H9 (cell line): ENCODE measurements at regions not wholly inside any gene's neighbourhood (a gene's known extent, or its start where the extent isn't known, plus 50 kb on each side); places are given as distances from the start of the nearest gene placed in this dataset.
"Not testable (repeated sequence)": the region's sequence is repeated elsewhere in the genome, so short reads cannot be mapped to it uniquely, and the experiment has no call there.

ENCODE experiments used
- DNase-seq: peaks from one replicate; pipeline ENCODE4 v3.0.0-alpha.2; 2017
- H2AFZ ChIP-seq: one replicate; pipeline ENCODE4 v1.6.1; 2013; ENCODE audit warnings: mild to moderate bottlenecking, low read length, control low read depth, moderate library complexity
- H2AK5ac ChIP-seq: 2 replicates; pipeline ENCODE4 v1.6.1; 2013; ENCODE audit warnings: low read length, control low read depth, mixed read lengths; ENCODE audit not compliant: insufficient read length
- H2BK120ac ChIP-seq: one replicate; pipeline ENCODE4 v1.6.1; 2013; ENCODE audit warnings: low read depth, mild to moderate bottlenecking, low read length, control low read depth, inconsistent platforms; ENCODE audit not compliant: poor library complexity, severe bottlenecking
- H2BK12ac ChIP-seq: 2 replicates; pipeline ENCODE4 v1.6.1; 2013; ENCODE audit warnings: low read length, control low read depth, mixed read lengths, low read depth; ENCODE audit not compliant: insufficient read length
- H2BK15ac ChIP-seq: 2 replicates; pipeline ENCODE4 v1.6.1; 2013; ENCODE audit warnings: low read depth, low read length, control low read depth
- H2BK20ac ChIP-seq: one replicate; pipeline ENCODE4 v1.6.1; 2013; ENCODE audit warnings: low read depth, mild to moderate bottlenecking, low read length, control low read depth, inconsistent platforms; ENCODE audit not compliant: poor library complexity, severe bottlenecking
- H2BK5ac ChIP-seq: 2 replicates; pipeline ENCODE4 v1.6.1; 2013; ENCODE audit warnings: low read length, control low read depth, mixed read lengths; ENCODE audit not compliant: insufficient read length
- H3K14ac ChIP-seq: 2 replicates; pipeline ENCODE4 v1.6.1; 2013; ENCODE audit warnings: low read length, control low read depth; ENCODE audit not compliant: insufficient read depth
- H3K18ac ChIP-seq: 2 replicates; pipeline ENCODE4 v1.6.1; 2013; ENCODE audit warnings: low read depth, mild to moderate bottlenecking, mixed read lengths, low read length, control low read depth; ENCODE audit not compliant: insufficient read length
- H3K23ac ChIP-seq: 2 replicates; pipeline ENCODE4 v1.6.1; 2013; ENCODE audit warnings: low read length, control low read depth, mixed read lengths, low read depth; ENCODE audit not compliant: insufficient read length
- H3K23me2 ChIP-seq: 2 replicates; pipeline ENCODE4 v1.6.1; 2013; ENCODE audit warnings: low read depth, mild to moderate bottlenecking, mixed read lengths, low read length, control low read depth; ENCODE audit not compliant: insufficient read length, poor library complexity, severe bottlenecking
- H3K27ac ChIP-seq: 2 replicates; pipeline ENCODE4 v1.5.1; 2013; ENCODE audit warnings: low read length, control low read depth, mixed read lengths, low read depth; ENCODE audit not compliant: insufficient read length
- H3K27me3 ChIP-seq: 2 replicates; pipeline ENCODE4 v1.6.1; 2013; ENCODE audit warnings: low read length, control low read depth, inconsistent platforms; ENCODE audit not compliant: insufficient read depth
- H3K4ac ChIP-seq: 2 replicates; pipeline ENCODE4 v1.6.1; 2013; ENCODE audit warnings: low read depth, mild to moderate bottlenecking, control low read depth, inconsistent platforms, low read length, moderate library complexity
- H3K4me1 ChIP-seq: 2 replicates; pipeline ENCODE4 v1.6.1; 2013; ENCODE audit warnings: low read length, control low read depth, inconsistent platforms; ENCODE audit not compliant: insufficient read depth
- H3K4me2 ChIP-seq: 2 replicates; pipeline ENCODE4 v1.6.1; 2013; ENCODE audit warnings: low read length, control low read depth, mixed read lengths; ENCODE audit not compliant: insufficient read length, insufficient read depth
- H3K56ac ChIP-seq: 2 replicates; pipeline ENCODE4 v1.6.1; 2013; ENCODE audit warnings: low read depth, mild to moderate bottlenecking, mixed read lengths, low read length, control low read depth; ENCODE audit not compliant: insufficient read length
- H3K79me1 ChIP-seq: 2 replicates; pipeline ENCODE4 v1.6.1; 2013; ENCODE audit warnings: low read depth, mild to moderate bottlenecking, moderate library complexity, low read length, control low read depth, inconsistent platforms; ENCODE audit not compliant: insufficient read depth, poor library complexity, severe bottlenecking
- H3K79me2 ChIP-seq: 2 replicates; pipeline ENCODE4 v1.6.1; 2013; ENCODE audit warnings: low read length, control low read depth, inconsistent platforms; ENCODE audit not compliant: insufficient read depth
- H3K9ac ChIP-seq: 2 replicates; pipeline ENCODE4 v1.6.1; 2013; ENCODE audit warnings: low read length, control low read depth, mixed read lengths; ENCODE audit not compliant: insufficient read length; ENCODE audit errors: extremely low read depth
- H3K9me3 ChIP-seq: one replicate; pipeline ENCODE4 v1.6.1; 2013; ENCODE audit warnings: low read depth, low read length, inconsistent platforms; ENCODE audit not compliant: control insufficient read depth
- H3T11ph ChIP-seq: one replicate; pipeline ENCODE4 v1.6.1; 2013; ENCODE audit warnings: mild to moderate bottlenecking, low read length, control low read depth, inconsistent platforms
- H4K20me1 ChIP-seq: one replicate; pipeline ENCODE4 v1.6.1; 2013; ENCODE audit not compliant: control insufficient read depth, insufficient read length, insufficient read depth
- H4K5ac ChIP-seq: 2 replicates; pipeline ENCODE4 v1.6.1; 2013; ENCODE audit warnings: low read depth, mild to moderate bottlenecking, mixed read lengths, low read length, control low read depth; ENCODE audit not compliant: insufficient read length
- H4K8ac ChIP-seq: replicated peaks from 2 replicates; pipeline ENCODE4 v1.6.1; 2013; ENCODE audit warnings: low read length, control low read depth, mixed read lengths, low read depth; ENCODE audit not compliant: insufficient read length
- H4K91ac ChIP-seq: 2 replicates; pipeline ENCODE4 v1.6.1; 2013; ENCODE audit warnings: low read depth, mild to moderate bottlenecking, moderate library complexity, mixed read lengths, low read length, control low read depth; ENCODE audit not compliant: insufficient read length
- H3K27ac Mint-ChIP-seq, 3 experiments: 2 replicates in 2 of 3; 3 replicates in 1 of 3; pipeline ENCODE4 v1.8.0; 2020 to 2021; ENCODE audit warnings: mixed read lengths in 3 of 3, mild to moderate bottlenecking in 1 of 3, moderate library complexity in 1 of 3
- H3K27me3 Mint-ChIP-seq: 2 replicates; pipeline ENCODE4 v1.8.0; 2021; ENCODE audit warnings: low read depth, mild to moderate bottlenecking, moderate library complexity, mixed read lengths
- H3K36me3 Mint-ChIP-seq, 3 experiments: 2 replicates in 2 of 3; 3 replicates in 1 of 3; pipeline ENCODE4 v1.8.0; 2020 to 2021; ENCODE audit warnings: low read depth in 3 of 3, mixed read lengths in 3 of 3; ENCODE audit not compliant: insufficient read depth in 1 of 3
- H3K4me1 Mint-ChIP-seq, 2 experiments: 2 replicates each; pipeline ENCODE4 v1.8.0; 2020; ENCODE audit warnings: mixed read lengths in 2 of 2
- H3K4me3 Mint-ChIP-seq, 2 experiments: 2 replicates in 1 of 2; 3 replicates in 1 of 2; pipeline ENCODE4 v1.8.0; 2020 to 2021; ENCODE audit warnings: mild to moderate bottlenecking in 2 of 2, mixed read lengths in 2 of 2, moderate library complexity in 1 of 2
- H3K9me3 Mint-ChIP-seq, 2 experiments: 2 replicates in 1 of 2; 3 replicates in 1 of 2; pipeline ENCODE4 v1.8.0; 2020; ENCODE audit warnings: mild to moderate bottlenecking in 2 of 2, mixed read lengths in 2 of 2, moderate library complexity in 1 of 2
- WGBS: extraction: QIAGEN DNeasy Blood & Tissue Kit; methylation state at CpG from one replicate; pipeline ENCODE4 v1.1.7; 2013; ENCODE audit warnings: missing lambda C conversion rate, low lambda C conversion rate, mixed read lengths; ENCODE audit not compliant: insufficient read length; ENCODE audit errors: extremely low coverage; 5-methylcytosine and 5-hydroxymethylcytosine counted together
- TF ChIP-seq, protein P1 (sequence below): fragments of 200-600 bp; sonication (generic); conservative IDR thresholded peaks from 3 replicates; pipeline ENCODE4 v1.8.0; 2021; ENCODE audit warnings: antibody characterized with exemption, mild to moderate bottlenecking

DNA sequence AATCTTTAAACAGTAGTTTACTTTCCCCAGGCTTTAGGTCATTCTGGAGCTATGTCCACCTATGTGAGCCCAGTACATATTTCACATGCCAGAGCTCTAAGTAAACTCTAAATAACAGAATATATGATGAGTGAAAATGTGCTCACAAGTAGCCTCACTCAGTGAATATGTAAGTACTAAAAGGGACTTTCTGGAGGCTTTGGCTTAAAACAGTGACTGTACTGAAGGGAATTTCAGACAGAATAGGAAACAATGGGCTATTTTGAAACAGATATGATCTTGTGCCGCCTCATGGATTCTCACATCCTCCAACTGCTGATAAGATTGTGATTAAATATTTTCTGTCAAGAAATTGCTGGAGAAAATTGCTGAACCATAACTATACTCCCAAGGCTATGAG, 747.9 kb downstream of the SOCS6 start:
- Mint-ChIP-seq H3K36me3 (no peaks in the 10 kb centered on the region; a peak in 1 of 7 replicates), H3K4me1 (no peaks in the 10 kb centered on the region), H3K27me3 (no peaks in the 10 kb centered on the region), H3K9me3 (no peaks in the 10 kb centered on the region), H3K4me3 (no peak overlapping the region), H3K27ac (no peak overlapping the region)
- Histone ChIP-seq H2BK12ac (no peak overlapping the region), H3K18ac (no peak overlapping the region), H4K5ac (no peak overlapping the region), H3K79me1 (no peaks in the 10 kb centered on the region), H3K27me3 (no peaks in the 10 kb centered on the region; the same call in 1 of the 2 replicates), H3K23me2 (no peaks in the 10 kb centered on the region), H3T11ph (no peak overlapping the region), H4K91ac (no peak overlapping the region), H3K23ac (no peak overlapping the region), H2BK120ac (no peak overlapping the region), H3K4me1 (no peaks in the 10 kb centered on the region), H2AFZ (no peak overlapping the region), H3K79me2 (no peaks in the 10 kb centered on the region), H3K56ac (no peak overlapping the region), H4K20me1 (no peaks in the 10 kb centered on the region), H3K27ac (no peak overlapping the region), H3K4me2 (no peak overlapping the region), H3K14ac (no peak overlapping the region), H2BK15ac (no peak overlapping the region), H2BK20ac (no peak overlapping the region), H2BK5ac (no peak overlapping the region), H3K4ac (no peak overlapping the region), H2AK5ac (no peak overlapping the region), H4K8ac (no peak overlapping the region), H3K9ac (no peak overlapping the region), H3K9me3 (no peaks in the 10 kb centered on the region)
- no peak for DNase-seq
- WGBS: no CpG with 5 or more reads among the region's 1 CpG
- TF ChIP-seq, protein P1, sequence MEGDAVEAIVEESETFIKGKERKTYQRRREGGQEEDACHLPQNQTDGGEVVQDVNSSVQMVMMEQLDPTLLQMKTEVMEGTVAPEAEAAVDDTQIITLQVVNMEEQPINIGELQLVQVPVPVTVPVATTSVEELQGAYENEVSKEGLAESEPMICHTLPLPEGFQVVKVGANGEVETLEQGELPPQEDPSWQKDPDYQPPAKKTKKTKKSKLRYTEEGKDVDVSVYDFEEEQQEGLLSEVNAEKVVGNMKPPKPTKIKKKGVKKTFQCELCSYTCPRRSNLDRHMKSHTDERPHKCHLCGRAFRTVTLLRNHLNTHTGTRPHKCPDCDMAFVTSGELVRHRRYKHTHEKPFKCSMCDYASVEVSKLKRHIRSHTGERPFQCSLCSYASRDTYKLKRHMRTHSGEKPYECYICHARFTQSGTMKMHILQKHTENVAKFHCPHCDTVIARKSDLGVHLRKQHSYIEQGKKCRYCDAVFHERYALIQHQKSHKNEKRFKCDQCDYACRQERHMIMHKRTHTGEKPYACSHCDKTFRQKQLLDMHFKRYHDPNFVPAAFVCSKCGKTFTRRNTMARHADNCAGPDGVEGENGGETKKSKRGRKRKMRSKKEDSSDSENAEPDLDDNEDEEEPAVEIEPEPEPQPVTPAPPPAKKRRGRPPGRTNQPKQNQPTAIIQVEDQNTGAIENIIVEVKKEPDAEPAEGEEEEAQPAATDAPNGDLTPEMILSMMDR: no peak

DNA sequence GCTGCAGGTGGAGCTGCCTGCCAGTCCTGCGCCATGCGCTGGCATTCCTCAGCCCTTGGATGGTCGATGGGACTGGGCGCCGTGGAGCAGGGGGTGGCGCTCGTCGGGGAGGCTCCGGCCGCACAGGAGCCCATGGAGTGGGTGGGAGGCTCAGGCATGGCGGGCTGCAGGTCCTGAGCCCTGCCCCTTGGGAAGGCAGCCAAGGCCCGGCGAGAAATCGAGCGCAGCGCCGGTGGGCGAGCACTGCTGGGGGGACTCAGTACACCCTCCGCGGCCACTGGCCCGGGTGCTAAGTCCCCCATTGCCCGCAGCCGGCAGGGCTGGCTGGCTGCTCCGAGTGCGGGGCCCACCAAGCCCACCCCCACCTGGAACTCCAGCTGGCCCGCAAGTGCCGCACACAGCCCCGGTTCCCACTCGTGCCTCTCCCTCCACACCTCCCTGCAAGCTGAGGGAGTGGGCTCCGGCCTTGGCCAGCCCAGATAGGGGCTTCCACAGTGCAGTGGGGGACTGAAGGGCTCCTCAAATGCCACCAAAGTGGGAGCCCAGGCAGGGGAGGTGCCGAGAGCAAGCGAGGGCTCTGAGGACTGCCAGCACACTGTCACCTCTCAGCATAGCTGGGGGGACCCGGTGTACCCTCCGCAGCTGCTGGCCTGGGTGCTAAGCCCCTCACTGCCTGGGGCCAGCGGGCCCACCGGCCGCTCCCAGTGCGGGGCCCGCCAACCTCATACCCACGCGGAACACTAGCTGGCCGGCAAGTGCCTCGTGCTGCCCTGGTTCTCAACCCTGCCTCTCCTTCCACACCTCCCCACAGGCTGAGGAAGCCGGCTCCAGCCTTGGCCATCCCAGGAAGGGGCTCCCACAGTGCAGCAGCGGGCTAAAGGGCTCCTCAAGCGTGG, 742.7 kb downstream of the SOCS6 start:
- H3K18ac ChIP-seq, H3K4me2 ChIP-seq, H4K8ac ChIP-seq, H3K4me3 Mint-ChIP-seq, H2AK5ac ChIP-seq, H3K23me2 ChIP-seq, H3K27me3 Mint-ChIP-seq, H3K4me1 Mint-ChIP-seq, H3K4ac ChIP-seq, H3K27me3 ChIP-seq, H3K27ac ChIP-seq, H3K79me2 ChIP-seq, H3K23ac ChIP-seq, H2BK20ac ChIP-seq, DNase-seq, H2BK12ac ChIP-seq, H2BK15ac ChIP-seq, H2BK120ac ChIP-seq, H3K27ac Mint-ChIP-seq, H3K9me3 Mint-ChIP-seq, H3K14ac ChIP-seq, H4K91ac ChIP-seq, H3K9ac ChIP-seq, H2BK5ac ChIP-seq, H3K79me1 ChIP-seq, H3K9me3 ChIP-seq, H3T11ph ChIP-seq, H3K36me3 Mint-ChIP-seq, H3K56ac ChIP-seq, H4K5ac ChIP-seq, H3K4me1 ChIP-seq, H2AFZ ChIP-seq, H4K20me1 ChIP-seq: not testable (repeated sequence)
- no CpG with 5 or more reads among the region's 46 CpGs for WGBS
